HG03135 (cell line): ENCODE measurements at regions not wholly inside any gene's neighbourhood (a gene's known extent, or its start where the extent isn't known, plus 50 kb on each side); places are given as distances from the start of the nearest gene placed in this dataset.
"Not testable (repeated sequence)": the region's sequence is repeated elsewhere in the genome, so short reads cannot be mapped to it uniquely, and the experiment has no call there.

Source experiments
- ATAC-seq: cut with Tn5 transposase; IDR thresholded peaks from one replicate; pipeline ENCODE4 v1.9.1; 2021; ENCODE audit warnings: mild to moderate bottlenecking, moderate library complexity; ENCODE audit not compliant: unreplicated experiment

DNA sequence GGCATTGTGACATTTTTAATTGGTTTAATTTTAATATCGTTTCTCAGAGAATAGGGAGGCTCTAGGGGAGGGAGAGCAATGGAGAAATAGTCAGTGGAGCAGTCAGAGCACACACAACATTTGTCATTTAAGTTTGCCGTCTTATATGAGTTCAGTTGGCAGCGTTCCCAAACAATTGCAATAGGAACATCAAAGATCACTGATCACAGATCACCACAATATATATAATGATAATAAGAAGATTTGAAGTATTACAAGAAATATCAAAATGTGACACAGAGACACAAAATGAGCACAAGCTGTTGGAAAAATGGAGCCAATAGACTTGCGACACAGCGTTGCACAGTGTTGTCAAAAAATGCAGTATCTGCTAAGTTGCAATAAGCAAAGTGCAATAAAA lies 303.7 kb downstream of the CDH19 start:
- ATAC-seq = no peak

DNA sequence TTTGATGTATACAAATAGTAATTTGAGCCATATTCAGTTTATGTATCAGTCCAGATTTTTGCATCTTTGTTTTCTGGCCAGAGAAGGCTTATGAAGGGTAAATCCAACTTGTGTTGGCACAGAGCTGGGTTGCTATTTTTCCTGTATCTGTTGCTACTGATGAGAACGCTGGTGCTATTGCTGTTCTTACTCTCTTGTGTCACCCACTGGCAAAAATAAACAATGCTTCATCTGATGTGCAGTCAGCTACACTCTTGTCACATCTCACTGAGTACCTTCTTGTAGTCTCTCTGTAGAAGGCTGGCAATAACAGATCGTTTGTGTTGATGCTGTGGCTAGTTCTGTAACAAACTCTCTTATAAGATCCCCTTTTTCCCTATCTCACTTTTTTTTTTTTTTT lies 323.4 kb downstream of the CDH19 start:
- no peak for ATAC-seq

DNA sequence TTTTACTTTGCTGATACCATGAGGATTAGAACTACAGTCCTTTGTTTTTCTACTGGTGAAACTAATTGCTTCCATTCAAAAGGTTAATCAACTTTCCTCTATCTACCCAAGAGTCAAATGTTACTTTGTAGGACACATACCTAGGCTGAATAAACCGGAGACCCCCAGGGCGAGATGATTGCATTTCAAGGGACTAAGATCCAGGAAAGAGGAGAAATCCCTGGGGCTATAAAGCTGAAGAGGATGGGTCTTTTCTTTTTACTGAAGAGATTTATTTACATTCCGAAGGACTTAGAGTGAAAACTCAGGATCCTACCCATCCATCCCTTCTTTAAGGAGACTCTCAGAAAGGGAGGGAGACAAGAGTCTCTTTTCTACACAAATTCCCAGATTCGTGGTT lies 331.9 kb downstream of the CDH19 start:
- no peak for ATAC-seq

DNA sequence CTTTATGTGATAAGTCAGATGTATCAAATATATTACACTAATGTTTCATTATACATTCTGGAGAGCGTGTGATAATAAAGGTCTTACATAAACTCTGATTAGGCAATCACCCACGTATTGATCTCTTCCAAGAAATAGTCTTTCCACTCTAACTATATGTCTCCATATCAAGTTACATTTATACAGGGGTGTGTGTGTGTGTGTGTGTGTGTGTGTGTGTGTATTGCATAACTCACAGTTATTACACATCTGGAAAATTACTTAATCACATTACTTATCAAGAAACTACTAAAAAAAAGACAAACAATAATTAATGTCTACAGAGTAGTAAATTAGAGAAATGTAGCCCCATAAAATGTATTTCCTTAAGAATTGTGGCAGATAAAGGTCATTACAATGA lies 339.8 kb downstream of the CDH19 start:
- ATAC-seq = no peak

DNA sequence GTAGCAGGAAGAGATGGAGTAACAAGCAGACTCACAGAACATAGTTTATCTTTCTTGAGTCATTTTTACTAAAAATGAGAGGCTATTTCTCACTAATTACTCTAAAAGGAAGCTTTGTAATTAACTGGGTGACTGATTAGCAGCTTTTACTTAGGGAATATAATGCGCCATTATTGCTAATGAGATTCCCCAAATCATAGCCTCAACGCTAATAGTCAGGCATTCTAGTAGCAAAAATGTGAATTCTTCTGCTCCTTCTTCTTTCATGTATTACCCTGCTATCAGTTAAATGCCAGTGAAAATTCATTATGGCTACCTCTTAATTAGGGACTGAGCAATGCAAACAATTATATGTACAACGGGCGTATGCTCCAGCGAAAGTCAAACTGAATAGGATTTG lies 349.8 kb downstream of the CDH19 start:
- ATAC-seq = no peak

DNA sequence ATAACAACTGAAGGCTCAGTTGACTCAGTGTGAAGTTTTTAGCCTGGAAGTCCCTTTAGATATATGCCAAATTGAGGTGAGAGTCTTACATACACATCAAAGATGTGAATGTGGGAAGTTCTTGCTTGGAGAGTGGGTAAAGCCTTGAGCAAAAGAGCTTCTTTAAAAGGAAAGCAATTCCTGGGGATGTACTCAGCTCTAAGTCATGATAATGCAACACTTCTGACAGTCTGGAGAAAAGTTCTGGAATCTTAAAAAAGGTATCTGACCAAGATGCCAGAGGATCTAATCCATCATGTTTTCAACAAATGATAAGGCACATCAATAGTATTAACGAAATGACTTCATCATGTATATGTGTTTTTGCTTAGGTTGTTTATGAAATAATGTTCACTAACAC lies 351.2 kb downstream of the CDH19 start:
- ATAC-seq = no peak

DNA sequence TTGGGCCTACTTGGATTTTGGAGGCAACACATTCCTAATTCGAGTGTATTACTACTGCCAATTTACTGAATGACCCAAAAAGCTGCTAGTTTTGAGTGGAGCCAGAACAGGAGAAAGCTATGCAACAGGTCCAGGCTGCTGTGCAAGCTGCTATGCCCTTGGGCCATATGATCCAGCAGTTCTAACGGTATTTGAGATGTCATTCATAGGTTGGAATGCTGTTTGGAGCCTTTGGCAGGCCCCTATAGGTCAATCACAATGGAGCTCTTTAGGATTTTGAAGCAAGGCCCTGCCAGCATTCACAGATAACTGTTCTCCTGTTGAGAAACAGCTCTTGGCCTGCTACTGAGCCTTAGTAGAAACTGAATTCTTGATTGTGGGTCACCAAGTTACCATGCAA lies 368.7 kb downstream of the CDH19 start:
- ATAC-seq = no peak

DNA sequence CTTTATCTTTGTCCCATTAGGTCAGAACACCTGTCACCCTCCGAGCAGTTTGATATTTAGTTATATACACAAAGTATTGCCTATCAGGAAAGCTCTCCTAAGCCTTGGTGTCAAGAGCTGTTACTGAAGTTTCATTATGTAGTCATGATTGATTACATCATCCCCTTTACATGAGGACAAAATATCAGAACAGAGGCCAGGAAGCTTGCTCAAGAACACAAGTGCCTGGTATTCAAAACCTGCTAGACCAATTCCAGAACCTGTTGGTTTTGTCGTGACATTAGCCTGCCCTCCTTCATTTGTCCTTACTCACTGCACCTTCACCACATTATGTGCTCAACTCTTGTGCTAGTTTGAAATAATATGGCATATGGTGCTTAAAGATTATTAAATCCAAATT lies 377.1 kb downstream of the CDH19 start:
- ATAC-seq = no peak

DNA sequence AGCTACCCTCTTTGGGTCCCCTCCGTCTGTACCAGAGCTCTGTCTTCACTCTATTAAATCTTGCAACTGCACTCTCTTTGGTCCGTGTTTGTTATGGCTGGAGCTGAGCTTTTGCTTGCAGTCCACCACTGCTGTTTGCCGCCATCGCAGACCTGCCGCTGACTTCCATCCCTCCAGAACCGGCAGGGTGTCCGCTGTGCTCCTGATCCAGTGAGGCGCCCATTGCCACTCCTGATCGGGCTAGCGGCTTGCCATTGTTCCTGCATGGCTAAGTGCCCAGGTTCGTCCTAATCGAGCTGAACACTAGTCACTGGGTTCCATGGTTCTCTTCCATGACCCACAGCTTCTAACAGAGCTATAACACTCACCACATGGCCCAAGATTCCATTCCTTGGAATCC lies 380.6 kb downstream of the CDH19 start:
- not testable (repeated sequence) for ATAC-seq

DNA sequence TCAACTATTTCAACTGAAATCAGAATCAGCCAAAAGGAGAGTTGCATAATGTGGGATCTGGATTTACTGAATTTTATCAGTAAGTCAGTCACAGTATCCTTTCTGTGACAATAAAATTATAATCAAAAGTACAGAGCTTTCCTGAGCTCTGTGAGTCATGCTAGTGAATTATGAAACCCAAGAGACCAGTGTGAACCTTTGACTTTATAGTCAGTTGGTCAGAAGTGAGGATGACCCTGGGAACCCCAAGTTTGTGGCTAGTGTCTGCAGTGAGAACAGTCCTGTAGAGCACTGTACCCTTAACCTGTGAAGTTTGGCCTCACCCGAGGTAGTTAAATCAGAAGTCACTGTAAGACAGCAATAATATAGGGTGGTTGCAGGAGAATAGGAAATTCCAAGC lies 381.7 kb downstream of the CDH19 start:
- ATAC-seq = no peak

DNA sequence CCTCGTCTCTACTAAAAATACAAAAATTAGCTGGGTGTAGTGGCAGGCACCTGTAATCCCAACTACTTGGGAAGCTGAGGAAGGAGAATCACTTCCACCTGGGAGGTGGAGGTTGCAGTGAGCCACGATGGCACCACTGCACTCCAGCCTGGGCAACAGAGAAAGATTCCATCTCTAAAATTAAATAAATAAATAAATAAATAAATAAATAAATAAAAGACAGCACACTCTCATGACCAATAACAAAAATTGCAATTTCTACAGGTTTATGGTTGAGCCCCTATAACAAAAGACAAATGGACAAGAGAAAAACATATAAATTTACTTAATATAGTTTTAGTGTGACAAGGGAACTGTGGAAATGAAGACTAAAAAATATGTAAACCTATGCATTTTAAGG lies 384.1 kb downstream of the CDH19 start:
- ATAC-seq = no peak

DNA sequence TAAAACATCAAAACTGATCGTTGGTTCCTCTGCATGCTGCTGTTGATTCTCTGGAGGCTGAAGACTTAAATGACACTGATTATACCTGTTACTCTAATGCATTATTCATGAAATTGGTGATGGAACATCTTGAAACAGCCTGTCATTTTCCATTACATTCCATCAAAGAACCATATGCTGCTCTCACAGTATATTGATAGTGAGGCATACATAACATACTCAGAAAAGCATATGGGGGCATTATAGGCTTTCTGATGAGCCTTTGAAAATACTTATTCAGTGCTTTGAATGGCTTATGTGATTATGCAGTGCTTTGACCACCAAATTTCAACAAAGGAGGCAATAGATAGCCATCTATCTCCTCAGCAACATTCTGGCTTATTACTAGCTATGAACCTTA lies 392.1 kb downstream of the CDH19 start:
- ATAC-seq = no peak

DNA sequence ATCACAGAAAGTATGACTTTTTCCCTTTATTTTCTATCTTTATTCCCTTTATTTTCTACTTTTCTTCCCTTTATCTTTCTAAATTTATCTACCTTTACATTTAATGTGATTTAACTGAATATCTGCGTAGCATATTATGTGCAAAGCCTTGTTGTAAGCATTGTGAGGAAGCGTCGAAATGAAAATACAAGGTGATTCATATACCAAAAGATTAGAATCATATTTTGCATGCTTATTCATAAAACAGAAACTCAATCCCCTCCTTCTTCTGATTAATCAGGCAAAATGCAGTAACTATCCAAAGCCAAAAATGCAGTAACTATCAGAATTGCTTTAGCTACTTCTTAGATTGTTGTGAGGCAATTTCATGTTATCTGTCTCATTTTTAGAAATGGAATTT lies 393.0 kb downstream of the CDH19 start:
- no peak for ATAC-seq

DNA sequence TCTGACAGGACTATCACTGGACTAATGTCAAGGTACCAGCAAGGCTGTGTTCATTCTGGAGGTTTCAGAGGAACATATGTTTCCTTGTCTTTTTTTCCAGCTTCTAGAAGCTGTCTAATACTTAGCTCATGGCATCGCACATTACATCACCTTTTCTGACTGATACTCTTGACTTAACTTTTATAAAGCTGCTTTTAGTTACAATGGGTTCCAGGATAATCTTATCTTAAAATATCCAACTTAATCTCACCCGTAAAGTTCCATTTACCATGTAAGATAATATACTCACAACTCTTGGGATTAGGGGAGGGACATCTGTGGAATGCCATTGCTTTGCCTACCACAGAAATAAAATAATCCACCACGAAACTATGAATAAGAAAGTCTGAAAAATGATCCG lies 394.2 kb downstream of the CDH19 start:
- ATAC-seq = no peak

DNA sequence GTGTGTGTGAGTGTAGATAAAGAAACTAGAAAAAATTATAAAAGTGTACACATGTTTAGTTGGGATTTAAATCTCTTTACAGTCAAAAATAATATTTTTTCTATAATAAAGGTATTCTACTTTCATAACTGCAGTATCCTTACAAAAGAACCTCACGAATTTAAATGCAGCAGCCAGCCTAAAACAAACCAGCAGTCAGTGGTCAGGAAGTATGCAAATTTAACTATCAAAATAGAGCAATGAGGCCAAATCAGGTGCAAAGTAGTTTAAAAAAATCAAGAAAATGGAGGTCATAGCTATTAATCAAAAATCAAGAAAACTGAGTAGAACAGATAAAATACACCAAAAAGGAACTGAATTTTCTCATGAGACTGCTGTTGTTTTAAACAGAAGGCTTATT lies 407.1 kb downstream of the CDH19 start:
- no peak for ATAC-seq

DNA sequence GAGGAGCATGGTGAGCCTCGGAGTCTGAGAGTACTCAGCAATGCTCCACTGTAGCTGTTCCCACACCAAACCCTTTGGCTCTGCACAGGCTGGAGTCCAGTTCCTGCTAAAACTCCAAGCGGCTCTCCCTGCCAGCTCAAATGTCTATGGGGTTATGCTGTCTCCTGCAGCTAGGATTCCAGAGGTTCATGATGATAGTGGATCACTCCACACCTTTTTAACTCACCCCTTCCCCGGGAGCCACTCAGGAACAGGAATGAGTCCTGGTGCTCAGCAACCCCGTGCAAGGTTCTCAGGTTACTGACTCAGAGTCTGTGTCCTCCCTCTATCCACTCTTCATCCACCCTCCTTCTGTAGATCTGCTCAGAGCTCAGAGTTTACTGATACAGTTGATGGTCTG lies 410.0 kb downstream of the CDH19 start:
- ATAC-seq = no peak

DNA sequence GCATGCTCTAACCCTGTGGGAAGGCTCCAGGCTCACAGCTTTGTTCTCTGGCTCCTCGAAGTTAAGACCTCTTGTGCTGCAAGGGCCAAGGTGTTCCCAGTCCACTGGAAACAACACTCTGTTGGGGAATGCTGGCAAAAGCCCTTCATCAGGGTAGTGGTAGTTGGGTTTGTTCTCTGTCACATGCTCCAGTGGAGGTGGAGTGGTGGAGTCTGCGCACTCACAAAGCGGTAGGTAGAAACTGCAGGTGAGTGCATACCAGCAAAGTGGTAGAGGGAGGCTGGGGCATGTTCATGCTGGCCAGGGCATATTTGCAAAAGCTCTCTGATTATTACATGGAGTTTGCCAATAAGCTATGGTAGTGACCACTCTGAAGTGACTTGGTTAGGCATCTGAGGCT lies 410.5 kb downstream of the CDH19 start:
- ATAC-seq = no peak

DNA sequence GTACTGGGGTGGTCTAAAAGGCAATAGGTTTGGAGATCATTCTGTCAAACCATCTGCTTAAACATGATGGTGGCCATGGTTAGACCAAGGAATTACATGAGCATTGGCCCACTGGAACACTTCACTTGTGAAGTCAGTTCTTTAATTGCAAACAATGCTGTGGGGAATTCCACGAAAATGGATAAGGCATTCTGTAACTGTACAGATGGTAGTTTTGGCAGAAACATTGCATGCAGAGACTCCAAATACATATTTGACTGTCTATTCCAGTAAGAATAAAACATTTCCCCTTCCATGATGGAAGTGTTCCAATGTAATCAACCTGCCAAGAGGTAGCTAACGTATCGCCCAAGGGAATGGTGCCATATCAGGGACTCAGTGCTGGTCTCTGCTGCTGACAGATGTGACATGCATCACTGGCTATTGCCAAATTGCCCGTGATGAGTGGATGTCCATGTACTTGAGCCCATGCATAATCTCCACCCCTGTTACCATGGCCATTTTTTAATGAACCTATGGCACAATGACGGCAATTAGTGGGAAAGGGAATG lies 417.9 kb downstream of the CDH7 start:
- ATAC-seq = no peak

DNA sequence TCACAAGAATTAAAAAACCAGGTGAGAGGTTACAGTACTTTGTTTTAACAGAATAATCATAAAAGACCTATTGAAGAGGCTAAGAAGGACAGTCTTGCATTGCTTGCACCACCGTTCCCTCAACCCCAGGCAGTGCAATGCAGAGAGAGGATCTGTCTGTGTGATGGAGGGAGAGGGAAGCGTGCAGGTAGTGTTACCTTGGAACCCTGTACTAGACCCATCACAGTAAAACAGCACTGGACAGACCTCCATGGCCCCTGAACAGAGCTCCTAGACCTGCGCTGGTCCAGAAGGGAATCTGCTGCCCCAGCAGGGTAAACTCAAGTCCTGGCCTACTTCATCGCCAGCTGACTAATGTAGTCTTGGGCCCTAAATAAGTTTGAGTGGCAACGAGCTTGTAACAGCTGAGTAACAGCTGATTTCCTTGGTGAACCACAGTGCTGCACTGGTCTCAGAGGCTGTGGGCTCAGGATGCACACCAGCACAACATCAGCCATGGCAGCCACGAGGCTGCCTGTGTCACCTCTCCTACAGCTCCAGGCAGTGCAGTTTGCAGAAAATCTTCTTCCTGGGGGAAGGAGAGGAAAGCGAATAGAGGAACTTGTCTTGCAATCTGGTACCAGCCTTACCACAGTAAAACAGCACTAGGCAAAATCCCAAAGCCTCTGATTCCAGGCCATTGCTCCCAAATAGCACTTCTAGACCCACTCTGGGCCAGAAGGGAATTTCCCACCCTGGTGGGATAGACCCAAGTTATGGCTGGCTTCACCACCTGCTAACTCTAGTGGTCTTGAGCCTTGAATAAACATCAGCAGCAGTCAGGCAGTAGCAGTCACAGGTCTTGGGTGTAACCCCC lies 417.2 kb downstream of the CDH7 start:
- ATAC-seq = no peak

DNA sequence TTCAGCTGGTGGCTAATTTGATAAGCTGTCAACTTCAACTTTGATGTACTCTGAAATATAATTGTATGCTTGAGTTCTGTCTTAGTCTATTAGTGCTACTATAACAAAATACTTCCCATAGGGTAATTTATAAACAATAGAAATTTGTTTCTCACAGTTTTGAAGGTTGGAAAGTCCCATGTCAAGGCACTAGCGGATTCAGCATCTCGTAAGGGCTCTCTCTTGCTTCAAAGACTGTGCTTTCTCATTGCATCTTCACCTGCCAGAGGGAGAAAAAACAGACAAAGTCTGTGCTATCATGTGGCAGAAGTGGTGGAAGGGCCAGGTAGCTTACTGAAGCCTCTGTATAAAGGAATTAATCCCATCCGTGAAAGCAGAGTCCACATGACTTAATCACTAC lies 409.2 kb downstream of the CDH7 start:
- ATAC-seq = no peak

DNA sequence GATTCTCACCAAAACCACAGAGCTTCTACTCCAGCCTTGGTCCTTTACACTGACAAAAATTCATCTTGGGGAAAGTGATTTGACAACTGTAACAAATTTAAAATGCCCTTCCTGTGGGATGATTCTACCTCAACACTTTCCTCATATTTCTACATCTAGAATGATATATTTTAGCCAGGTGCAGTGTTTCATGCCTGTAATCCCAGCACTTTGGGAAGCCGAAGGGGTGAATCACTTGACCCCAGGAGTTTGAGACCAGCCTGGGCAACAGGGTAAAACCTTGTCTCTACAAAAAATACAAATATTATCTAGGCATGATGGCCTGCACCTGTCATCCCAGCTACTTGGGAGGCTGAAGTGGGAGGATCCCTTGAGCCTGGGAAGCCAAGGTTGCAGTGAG lies 408.6 kb downstream of the CDH7 start:
- ATAC-seq = no peak

DNA sequence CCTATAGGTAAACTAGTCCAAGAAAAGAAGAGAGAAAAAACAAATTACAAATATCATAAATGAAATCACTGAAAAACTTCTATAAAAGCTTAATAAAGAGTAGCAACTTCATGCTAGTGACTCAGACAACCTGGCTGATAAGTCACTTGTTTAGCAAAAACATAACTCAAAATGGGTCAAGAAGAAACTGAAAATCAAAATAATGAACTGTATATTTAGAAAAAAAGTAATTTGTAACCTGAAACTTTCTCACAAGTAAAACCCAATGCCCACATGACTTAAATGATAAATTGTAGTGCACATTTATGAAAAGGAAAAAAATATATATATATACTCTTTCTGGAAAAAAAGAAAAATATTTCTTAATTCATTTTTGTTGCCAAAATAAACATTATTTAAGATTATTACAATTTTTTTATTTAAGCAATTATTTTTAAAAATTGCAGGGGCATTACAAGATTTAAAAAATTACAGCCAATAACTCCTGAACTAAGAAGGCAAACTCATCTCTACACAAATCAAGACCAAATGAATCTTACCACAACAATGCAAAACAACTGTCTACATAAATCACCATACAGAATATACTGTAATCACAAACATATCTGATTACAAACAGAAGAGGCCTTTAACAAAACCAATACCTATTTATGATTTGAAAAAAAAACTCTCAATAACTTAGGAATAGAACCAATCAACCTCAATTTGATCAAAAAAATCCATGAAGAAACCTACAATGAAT lies 406.3 kb downstream of the CDH7 start:
- no peak for ATAC-seq
